ENCODE measurements at regions not wholly inside any gene's neighbourhood (a gene's known extent, or its start where the extent isn't known, plus 50 kb on each side); places are given as distances from the start of the nearest gene placed in this dataset.

GRCh38 chr1:177772386-177772960, 197.4 kb downstream of the SEC16B start:
- Histone ChIP-seq H3K9me3 (ENCODE audit: control insufficient read depth, insufficient read depth, low read length) (peaks cover 2% of the 10 kb centered on the region; the same call in 1 of the 2 replicates), H2AK5ac (ENCODE audit: low read depth, low read length) (no peak overlapping the region), H3K9ac (ENCODE audit: low read depth, low read length) (no peak overlapping the region), H3K36me3 (ENCODE audit: control insufficient read depth, insufficient read depth, low read length) (no peaks in the 10 kb centered on the region), H3K27ac (ENCODE audit: insufficient read depth, low read length) (no peak overlapping the region), H2BK15ac (ENCODE audit: low read depth, low read length) (no peak overlapping the region), H2AFZ (replicated peaks; ENCODE audit: low read length, poor library complexity) (no peak overlapping the region), H2BK5ac (ENCODE audit: low read depth, low read length, poor library complexity, severe bottlenecking) (no peak overlapping the region), H3K4ac (ENCODE audit: low read depth, low read length) (no peak overlapping the region), H3K79me1 (ENCODE audit: low read depth in 1 of 2, low read length in 2 of 2) (no peaks in the 10 kb centered on the region), H2BK120ac (ENCODE audit: low read depth, low read length) (no peak overlapping the region), H2AK9ac (replicated peaks; ENCODE audit: low read depth, low read length, poor library complexity) (no peak overlapping the region), H3K27me3 (ENCODE audit: control insufficient read depth, insufficient read depth, low read length) (no peaks in the 10 kb centered on the region), H3K56ac (ENCODE audit: extremely low read depth, insufficient read depth, low read length) (no peak overlapping the region), H3K14ac (replicated peaks; ENCODE audit: low read depth, low read length) (no peak overlapping the region), H4K8ac (ENCODE audit: low read depth in 2 of 2, low read length in 2 of 2) (no peak overlapping the region), H3K4me1 (ENCODE audit: control insufficient read depth, insufficient read depth, low read length) (no peaks in the 10 kb centered on the region), H2BK20ac (ENCODE audit: low read depth, low read length) (no peak overlapping the region), H3K9me1 (ENCODE audit: insufficient read depth, low read length) (no peaks in the 10 kb centered on the region), H4K20me1 (ENCODE audit: insufficient read depth, low read length) (no peaks in the 10 kb centered on the region), H4K5ac (ENCODE audit: low read depth, low read length) (no peak overlapping the region), H3K18ac (ENCODE audit: low read depth, low read length) (no peak overlapping the region), H3K4me3 (ENCODE audit: insufficient read depth, low read depth, low read length) (no peak overlapping the region), H3K23ac (ENCODE audit: low read depth, low read length) (no peak overlapping the region), H3K4me2 (ENCODE audit: low read depth, low read length) (no peak overlapping the region), H4K91ac (ENCODE audit: insufficient read depth, low read depth, low read length) (no peak overlapping the region)
- intact Hi-C loops (cut with micrococcal nuclease): no loop called here
- in situ Hi-C loops (cut with MboI; ENCODE audit: low sequenced_read_pairs): no loop called here
- dilution Hi-C loops (cut with HindIII; ENCODE audit: low sequenced_read_pairs, unreplicated experiment): no loop called here
- ATAC-seq (ENCODE audit: low read depth) (no peak), DNase-seq (peak; percentile 22)
- no TSS peak for BruUV-seq (replicated peaks)
- TF ChIP-seq FOS (IDR thresholded peaks at IDR 0.05; ENCODE audit: low read depth, low read length) (no peak), BHLHE40 (IDR thresholded peaks at IDR 0.05; ENCODE audit: low read depth, low read length) (no peak), CHD1 (IDR thresholded peaks at IDR 0.05; ENCODE audit: low read depth, low read length) (no peak)
- no CpG with 5 or more reads among the region's 3 CpGs for WGBS, 2 experiments (ENCODE audit: extremely low coverage in 2 of 2, insufficient read length in 1 of 2)
- CTCF ChIA-PET: no interaction called here
- POLR2A ChIA-PET (ENCODE audit: unreplicated experiment): no interaction called here
